ENCODE measurements at regions not wholly inside any gene's neighbourhood (a gene's known extent, or its start where the extent isn't known, plus 50 kb on each side); places are given as distances from the start of the nearest gene placed in this dataset.

GRCh38 chr6:95815389-95816056 is 200.3 kb upstream of the FUT9 start:
- H3K4me3 Mint-ChIP-seq: no peak overlapping the region

GRCh38 chr6:95819461-95819860 is 196.3 kb upstream of the FUT9 start:
- Mint-ChIP-seq H3K27me3 (ENCODE audit: low read depth) (peaks cover 13% of the 10 kb centered on the region), H3K27ac (no peak overlapping the region), H3K9me3 (peaks cover 11% of the 10 kb centered on the region), H3K4me3 (no peak overlapping the region), H3K36me3 (no peaks in the 10 kb centered on the region), H3K4me1 (peaks cover 22% of the 10 kb centered on the region)
- ATAC-seq (peak; percentile 30), DNase-seq (ENCODE audit: low spot score) (no peak)
- ChIA-PET CTCF (interaction anchor here (0.8 to 1.6 kb wide), 7 partner anchors 10 to 197 kb away, joined by 3 to 4 read pairs (median 3); partner anchors contain the start of gene FUT9), POLR2A (no interaction called here)
- TF ChIP-seq PRRX2 (CRISPR knock-in tag; IDR thresholded peaks at IDR 0.05) (no peak), E2F1 (CRISPR knock-in tag; IDR thresholded peaks at IDR 0.05) (no peak), MAX (CRISPR knock-in tag; IDR thresholded peaks at IDR 0.05) (no peak), GRHL2 (CRISPR knock-in tag; IDR thresholded peaks at IDR 0.05; ENCODE audit: insufficient replicate concordance, severe bottlenecking) (no peak), HMGA2 (CRISPR knock-in tag; IDR thresholded peaks at IDR 0.05) (no peak), AFF4 (CRISPR knock-in tag; IDR thresholded peaks at IDR 0.05; ENCODE audit: borderline replicate concordance) (no peak), SOX15 (CRISPR knock-in tag; IDR thresholded peaks at IDR 0.05) (no peak), MXD4 (CRISPR knock-in tag; IDR thresholded peaks at IDR 0.05; ENCODE audit: borderline replicate concordance) (no peak), STAT6 (CRISPR knock-in tag; conservative IDR thresholded peaks at IDR 0.05; ENCODE audit: low read depth) (no peak)

More at GRCh38 chr6:95815389-95816056, 200.3 kb upstream of the FUT9 start:
- Mint-ChIP-seq H3K36me3 (no peaks in the 10 kb centered on the region), H3K27me3 (ENCODE audit: low read depth) (peaks cover 38% of the 10 kb centered on the region), H3K27ac (no peak overlapping the region), H3K4me1 (peaks cover 10% of the 10 kb centered on the region), H3K9me3 (peaks cover 7% of the 10 kb centered on the region; the same call in 1 of the 2 replicates)
- TF ChIP-seq AR (CRISPR knock-in tag; IDR thresholded peaks at IDR 0.05): no peak
- TF ChIP-seq GABPB1 (CRISPR knock-in tag; IDR thresholded peaks at IDR 0.05): peak; percentile 79; the same call in 1 of the 2 replicates
- TF ChIP-seq ZNF281 (CRISPR knock-in tag; IDR thresholded peaks at IDR 0.05): no peak
- no peak for TF ChIP-seq TEAD1 (CRISPR knock-in tag; IDR thresholded peaks at IDR 0.05)
- DNase-seq (ENCODE audit: low spot score) (no peak), ATAC-seq (no peak)
- ChIA-PET POLR2A (no interaction called here), CTCF (no interaction called here)
